ENCODE measurements at regions not wholly inside any gene's neighbourhood (a gene's known extent, or its start where the extent isn't known, plus 50 kb on each side); places are given as distances from the start of the nearest gene placed in this dataset.

DNA sequence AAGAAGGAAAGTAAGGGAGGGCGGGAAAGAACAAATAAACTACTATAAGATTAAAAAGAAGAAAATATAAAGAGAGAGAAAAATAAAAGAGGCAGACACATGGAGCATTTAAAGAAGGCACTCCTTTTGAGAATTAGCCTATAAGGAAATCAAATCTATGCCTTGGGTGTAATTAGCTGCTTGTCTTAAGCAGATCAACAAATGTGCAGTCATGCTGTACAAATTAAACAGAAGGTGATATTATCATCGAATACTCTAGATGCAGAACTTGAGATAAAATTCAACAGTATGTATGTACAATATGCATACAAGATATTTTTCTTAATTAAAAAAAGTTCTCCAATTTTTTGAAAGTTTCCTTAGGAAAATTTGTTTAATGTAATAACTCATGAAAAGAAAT lies 623.0 kb upstream of the CHORDC1 start:
- no peak for DNase-seq (ENCODE audit: low spot score)

DNA sequence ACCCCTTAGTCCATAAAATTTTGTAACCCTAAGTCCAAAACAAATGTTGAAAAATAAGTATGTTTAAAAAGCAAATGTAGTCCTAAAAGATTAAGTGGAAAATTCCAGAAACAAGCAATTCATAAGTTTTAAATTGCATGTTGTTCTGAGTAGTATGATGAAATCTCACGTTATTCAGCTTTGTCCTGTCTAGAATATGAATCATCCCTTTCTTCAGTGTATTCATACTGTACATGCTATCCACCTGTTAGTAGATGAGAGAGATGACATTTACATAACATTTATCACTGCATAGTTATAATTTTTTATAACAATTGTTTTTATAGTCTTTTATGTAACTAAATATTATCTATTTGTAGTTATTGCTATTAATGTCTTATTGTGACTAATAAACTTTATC lies 622.3 kb upstream of the CHORDC1 start:
- no peak for DNase-seq (ENCODE audit: low spot score)

DNA sequence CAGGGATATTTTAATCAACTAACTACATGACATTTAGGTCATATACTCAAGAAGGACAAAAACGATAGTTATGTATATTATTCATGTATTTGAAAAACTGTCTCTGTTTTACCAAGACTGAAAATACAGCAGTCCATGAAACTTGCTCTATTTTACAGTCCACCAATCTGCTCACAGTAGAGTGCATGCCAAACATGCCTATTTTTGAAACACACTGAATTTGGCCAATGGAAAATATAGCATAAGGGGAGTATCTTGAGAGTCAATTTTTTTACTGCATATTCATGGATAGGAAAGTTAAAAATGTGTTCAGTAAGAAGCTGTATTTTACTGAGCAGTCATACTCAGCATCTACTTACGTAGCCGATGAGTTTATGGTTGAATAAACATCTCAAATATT lies 621.2 kb upstream of the CHORDC1 start:
- DNase-seq (ENCODE audit: low spot score), result no peak

DNA sequence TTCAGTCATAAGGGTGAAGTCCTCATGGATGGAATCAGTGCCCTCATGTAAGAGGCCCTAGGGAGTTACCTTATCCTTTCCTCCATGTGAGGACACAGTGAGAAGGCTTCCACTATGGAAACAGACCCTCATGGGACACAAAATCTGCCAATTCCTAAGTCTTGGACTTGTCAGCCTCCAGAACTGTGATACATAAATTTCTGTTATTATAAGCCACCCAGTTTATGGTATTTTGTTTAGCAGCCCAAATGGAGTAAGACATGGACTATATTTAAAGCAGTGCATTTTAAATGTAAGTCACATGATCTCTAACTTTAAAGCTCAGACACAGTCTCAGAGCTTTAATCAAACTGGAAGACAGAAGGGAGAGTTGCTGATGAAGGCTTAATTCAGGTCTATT lies 619.8 kb upstream of the CHORDC1 start:
- no peak for DNase-seq (ENCODE audit: low spot score)

DNA sequence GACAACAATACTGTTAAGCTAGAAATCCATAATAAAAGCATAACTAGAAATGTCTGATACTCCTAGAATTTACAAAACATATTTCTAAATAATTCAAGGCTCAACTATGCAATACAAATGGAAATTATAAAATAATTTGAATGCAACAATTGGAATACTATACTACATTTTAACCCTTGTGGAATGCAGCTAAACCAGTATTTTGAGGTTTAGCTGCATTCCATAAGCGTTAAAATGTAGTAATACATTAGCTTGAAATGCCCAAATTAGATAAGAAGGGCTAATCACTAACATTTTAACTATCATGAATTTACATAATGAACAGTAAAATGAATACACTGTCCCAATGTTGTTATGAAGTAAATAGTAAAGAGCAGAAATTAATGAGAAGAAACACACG lies 617.2 kb upstream of the CHORDC1 start:
- no peak for DNase-seq (ENCODE audit: low spot score)

DNA sequence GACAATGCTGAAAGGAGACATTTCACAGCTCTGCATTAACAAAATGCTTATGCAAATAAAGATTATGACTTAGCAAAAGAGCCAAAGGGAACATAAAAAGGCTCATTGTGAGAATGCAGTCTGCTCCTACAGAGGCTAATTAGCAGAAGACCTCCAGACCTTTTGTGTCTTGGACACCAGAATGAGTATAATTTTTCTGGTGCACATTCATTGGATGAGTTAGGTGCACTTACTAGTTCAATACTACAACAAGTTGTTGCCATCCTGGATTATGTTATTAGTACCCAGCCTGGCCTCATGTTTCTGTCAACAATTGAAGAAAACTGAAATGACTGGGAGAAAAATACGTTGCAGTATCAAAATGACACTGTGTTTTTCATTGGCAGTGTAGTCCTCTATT lies 613.2 kb upstream of the CHORDC1 start:
- DNase-seq (ENCODE audit: low spot score), result no peak

DNA sequence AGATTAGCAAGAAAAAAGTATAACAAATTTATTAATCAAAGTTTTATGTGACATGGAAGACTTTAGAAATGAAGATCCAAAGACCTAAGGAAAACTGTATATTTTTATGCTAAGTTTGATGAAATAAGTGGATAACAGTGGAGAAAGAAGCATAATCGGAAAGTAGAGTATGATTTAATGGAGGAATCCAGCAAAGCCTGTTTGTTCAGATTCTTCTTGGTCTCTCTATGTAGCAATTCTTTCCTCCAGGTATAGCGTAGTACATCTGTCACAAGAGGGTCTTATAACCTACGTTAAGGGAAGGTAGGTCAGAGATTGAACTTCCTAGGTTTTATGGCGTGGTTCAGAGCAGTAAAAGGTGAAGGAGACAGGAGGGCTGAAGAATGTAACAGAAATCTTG lies 600.6 kb upstream of the CHORDC1 start:
- DNase-seq (ENCODE audit: low spot score), result no peak

DNA sequence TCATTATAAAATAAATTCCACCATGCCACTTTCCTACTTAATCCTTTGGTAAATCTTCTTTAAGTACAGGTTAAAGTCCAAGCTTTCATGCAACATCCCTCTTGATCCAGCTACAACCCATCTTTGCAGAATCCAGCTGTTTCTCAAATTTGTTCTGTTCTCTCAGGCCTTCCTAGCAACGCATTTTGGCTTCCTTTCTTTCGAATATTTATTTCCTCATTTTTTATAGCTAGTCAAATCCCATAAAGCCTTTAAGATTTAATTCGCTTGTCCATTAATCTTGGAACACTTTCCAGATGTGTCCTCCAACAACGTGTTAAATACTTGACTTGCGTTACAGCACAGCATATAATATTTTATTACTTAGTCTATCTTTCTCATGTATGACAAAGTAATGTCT lies 600.1 kb upstream of the CHORDC1 start:
- no peak for DNase-seq (ENCODE audit: low spot score)

DNA sequence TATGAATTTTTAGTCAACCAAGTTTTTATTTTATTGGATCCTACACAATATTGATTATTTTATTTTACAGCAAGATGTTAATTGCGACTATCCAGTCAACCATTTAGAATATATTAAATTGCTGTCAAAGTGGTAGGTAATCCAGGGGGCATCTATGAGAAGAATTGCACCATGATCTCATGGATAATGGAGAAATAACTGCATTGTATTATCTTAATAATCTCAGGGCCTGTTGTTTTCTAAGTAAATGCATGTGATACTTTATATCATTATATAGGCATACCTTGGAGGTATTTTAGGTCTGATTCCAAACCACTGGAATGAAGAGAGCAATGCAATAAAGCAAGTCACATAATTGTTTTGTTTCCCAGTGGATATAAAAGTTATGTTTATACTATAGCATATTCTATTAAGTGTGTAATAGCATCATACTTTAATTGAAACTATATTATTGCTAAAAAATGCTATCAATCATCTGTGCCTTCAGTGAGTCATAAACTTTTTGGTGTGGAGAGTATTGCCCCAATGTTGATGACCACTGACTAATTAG lies 595.4 kb upstream of the CHORDC1 start:
- no peak for DNase-seq (ENCODE audit: low spot score)

DNA sequence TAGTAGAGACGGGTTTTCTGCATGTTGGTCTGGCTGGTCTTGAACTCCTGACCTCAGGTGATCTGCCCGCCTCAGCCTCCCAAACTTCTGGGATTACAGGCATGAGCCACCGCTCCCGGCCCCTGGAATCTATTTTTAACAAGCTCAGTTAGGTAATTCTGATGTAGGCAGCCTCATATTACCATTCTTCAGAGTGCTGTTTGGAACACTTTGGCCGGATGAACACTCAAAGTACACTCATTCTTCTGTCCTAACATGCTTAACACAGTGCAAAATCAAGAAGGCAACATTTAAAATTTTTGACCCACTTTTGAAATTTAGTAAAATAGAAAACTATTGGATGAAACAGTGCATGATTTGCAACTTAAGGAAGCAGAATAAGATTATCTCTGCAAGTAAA lies 586.7 kb upstream of the CHORDC1 start:
- no peak for DNase-seq (ENCODE audit: low spot score)

DNA sequence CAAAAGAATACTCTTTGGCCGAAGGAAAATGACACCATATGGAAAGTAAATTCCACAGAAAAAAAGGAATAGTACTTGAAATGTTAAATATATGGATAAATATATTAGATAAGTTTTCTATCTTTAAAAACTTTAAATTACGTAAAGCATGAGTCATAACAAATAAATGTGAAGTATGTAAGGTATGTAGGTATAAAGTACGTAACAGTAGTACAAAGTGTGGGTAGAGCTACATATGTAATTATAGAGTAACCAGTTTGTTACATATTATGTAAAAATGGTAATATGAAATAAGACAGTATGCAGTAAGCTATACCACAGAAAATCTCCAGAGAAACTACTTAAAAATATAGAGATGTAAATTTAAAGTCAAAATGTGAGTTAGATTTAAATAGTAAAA lies 582.3 kb upstream of the CHORDC1 start:
- DNase-seq (ENCODE audit: low spot score), result no peak

DNA sequence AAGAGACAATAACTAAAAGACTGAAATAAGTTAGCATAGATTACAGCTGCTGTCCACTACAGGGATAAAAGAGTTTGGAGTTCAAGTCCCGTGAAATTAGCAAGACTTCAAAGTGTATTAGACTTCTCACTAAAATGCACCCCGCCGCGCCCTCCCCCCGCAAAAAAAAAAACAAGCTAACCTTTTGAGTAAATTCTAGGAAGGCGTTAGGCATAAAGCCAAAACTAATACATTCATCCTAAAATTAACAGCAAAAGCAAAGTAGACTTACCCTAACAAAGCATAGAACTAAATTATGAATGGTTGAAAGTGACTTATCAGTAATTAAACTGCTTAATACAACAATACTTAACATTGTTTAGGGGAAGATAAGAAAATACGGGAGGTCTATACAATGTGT lies 581.0 kb upstream of the CHORDC1 start:
- DNase-seq (ENCODE audit: low spot score), result no peak

DNA sequence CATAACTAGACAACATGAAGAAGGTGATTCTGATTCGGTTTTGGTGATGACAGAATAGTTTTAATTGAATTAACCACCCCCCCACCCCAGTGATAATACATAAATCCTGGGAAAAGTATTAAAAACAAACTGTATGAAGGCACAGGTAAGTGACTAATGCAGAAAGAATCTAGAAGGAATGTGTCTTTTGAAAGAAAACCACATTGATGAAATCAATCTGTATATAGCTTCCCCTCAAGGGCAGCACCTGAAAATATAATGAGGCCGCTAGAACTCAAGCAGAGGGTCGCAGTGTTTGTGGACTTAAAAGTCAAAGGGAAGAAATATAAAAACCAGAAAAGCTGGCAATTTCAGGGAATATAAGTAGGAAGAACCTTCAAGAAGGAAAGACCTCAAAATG lies 580.5 kb upstream of the CHORDC1 start:
- no peak for DNase-seq (ENCODE audit: low spot score)

DNA sequence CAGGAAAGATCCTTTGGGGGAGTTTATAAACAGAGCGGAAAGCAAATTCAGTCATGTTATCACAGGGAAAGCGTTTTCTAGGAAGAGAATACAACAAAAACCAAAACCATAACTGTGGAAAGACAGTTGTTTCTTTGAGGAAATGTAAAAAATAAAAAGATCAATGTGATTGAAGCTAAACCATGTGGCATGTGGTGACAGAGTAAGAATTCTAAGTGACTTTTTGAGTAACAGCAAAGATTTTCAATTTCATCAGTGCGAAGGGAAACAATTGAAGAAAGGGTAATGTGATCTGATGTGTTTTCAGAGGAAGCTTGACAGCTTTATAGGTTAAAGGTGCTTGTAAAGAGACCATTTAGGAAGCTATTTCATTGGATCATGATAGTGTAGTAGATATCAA lies 575.9 kb upstream of the CHORDC1 start:
- no peak for DNase-seq (ENCODE audit: low spot score)

DNA sequence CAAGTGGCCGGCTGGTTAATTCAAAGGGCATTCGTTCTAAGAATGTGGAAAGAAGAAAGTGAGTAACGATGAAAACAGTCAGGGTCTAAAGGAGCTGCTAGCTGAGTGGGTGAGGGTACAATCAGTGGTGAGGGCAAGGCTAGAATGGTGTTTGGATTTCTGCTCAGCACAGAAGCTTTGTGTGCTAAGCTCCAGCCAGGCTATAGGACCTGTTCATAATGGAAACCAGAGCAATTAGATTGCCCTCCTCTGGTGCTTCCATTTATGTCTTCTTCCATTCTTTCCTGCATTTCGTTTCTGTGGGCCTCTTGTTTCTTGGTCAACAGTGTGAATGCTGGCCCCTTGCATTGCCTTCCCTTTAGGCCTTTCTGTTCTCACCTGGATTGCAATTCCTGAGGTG lies 572.9 kb upstream of the CHORDC1 start:
- DNase-seq (ENCODE audit: low spot score), result no peak

DNA sequence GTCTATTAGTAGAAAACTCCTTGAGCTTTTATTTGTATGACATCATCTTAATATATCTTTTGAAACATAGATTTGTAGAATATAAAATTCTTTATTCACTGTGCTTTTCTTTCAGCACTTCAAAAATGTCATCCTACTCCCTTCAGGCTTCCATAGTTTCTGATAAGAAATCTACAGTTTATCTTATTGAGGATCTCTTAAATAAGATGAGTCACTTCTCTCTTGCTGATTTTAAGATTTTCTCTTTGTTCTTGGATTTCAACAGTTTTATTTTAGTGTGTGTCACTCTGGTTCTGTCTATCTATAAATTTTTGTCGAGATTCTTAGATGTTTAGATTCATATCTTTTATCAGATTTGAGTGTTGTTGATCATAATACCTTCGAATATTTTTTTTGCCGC lies 566.1 kb upstream of the CHORDC1 start:
- DNase-seq (ENCODE audit: low spot score), result no peak

DNA sequence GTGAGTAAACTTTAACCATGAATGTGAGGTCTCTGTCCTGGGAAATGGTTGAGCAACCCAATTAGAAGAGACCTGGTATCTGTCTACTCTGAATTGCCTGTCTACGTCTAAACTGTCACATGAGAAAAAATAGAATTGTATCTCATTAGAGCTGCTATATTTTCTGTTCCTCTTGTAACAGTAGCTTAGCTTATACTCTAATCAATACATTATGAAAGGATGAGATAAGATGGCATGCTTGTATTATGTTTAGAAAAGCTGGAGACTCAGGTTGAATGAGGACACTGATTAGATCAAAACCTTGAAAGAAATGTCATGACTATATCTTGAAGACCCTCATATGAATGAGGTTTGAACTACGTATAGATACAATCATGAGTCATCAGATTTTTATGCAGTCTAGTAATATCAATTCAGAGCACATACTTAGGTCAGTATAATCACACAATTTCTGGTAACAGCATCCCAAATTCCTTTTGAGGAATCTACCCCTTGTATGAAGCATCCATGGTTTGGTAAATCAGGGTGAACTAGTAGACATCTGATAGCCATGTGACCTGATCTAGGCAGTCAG lies 561.5 kb upstream of the CHORDC1 start:
- no peak for DNase-seq (ENCODE audit: low spot score)

DNA sequence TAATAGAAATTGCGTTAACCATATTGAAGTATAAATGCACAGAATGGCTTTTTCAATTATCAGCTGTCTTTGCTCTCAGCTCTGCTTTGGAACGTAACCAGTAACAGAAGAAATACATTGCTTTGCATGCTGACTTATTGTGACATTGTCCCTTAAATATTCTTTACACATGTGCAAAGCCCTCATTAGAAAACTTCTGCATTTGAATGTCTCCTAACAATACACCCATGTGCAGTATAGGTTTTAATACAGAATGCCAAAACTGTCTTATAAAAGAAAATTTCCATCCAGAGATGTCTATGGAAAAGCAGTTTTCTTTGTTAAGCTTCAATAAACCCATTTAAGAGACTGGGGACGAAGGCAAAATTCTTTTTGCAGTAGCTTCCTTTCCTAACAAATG lies 560.3 kb upstream of the CHORDC1 start:
- no peak for DNase-seq (ENCODE audit: low spot score)

DNA sequence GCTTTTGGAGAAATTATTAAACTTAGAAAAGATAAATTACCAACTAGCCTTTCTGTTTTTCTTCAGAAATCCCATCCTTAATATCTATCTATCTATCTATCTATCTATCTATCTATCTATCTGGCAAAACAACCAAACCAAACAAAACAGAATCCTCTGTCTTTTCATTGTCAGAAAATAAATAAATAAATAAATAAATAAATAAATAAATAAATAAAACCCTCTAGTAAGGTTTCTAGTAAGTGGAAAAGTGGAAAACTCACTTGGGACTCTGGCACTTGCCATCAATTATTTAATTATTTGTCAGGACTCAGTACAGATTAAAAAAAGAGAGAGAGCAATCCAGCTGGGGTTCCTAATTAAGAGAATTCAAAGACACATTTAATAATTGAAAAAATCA lies 556.2 kb upstream of the CHORDC1 start:
- no peak for DNase-seq (ENCODE audit: low spot score)

DNA sequence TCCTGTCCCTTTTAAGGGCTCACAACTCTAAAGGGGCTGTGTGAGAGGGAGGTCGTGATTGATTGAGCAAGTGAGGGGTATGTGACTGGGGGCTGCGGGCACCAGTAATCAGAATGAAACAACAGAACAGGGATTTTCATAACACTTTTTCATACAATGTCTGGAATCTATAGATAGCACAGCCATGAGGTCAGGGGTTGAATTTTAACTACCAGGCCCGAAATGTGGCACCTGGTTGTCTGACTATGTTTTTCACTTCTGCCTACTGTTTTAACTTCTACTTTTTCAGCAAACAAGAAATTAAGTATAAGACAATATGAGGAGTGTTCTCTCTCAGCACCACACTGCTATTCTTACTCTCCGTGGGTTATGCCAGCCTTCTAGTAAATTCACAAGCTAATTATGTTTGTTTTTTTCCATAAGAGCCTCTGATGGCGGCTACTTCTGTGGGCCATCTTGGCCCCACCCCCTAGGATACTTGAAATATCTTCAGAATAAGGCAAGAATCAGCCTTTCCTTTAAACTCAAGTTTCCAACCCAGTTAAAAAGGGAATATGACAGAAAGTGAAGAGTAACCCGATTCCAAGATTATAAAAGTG lies 552.8 kb upstream of the CHORDC1 start:
- DNase-seq (ENCODE audit: low spot score), result no peak

DNA sequence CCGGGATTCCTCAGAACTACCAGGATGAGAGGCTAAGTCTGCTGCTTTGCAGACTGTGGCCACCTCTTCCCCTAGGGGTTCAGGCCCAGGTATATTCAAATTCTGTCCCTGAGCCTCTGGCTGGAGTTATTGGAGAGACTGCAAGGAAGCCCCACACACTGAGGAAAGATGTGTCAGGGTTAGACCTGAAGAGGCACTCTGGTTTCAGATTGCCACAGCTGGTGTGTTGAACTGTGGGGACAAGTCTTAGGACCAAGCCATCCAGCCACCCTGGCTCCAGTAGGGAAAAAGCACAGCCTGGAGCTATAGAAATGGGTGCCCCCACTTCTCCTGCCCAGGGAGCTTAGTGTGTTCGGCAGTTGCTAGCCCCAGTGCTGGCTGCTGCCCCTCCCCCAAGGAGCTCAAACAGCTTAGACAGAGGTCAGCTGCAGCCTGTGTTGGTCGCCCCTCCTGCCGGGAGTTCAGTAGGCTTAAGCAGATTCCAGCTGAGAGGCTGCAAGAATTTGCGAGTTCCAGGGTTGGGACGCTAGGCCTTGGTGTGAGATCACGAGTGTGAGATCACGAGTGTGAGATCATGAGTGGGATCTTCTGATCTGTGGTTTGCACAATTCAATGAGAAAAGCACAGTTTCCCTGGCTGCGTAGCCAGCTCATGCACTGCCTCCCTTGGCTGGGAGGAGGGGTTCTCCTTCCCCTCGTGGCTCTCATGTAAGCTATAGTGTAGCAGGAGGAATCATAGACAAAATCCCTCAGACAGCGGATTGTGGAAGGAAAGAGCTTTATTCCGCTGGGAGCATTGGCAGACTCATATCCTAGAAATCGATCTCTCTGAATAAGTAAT lies 552.1 kb upstream of the CHORDC1 start:
- no peak for DNase-seq (ENCODE audit: low spot score)

DNA sequence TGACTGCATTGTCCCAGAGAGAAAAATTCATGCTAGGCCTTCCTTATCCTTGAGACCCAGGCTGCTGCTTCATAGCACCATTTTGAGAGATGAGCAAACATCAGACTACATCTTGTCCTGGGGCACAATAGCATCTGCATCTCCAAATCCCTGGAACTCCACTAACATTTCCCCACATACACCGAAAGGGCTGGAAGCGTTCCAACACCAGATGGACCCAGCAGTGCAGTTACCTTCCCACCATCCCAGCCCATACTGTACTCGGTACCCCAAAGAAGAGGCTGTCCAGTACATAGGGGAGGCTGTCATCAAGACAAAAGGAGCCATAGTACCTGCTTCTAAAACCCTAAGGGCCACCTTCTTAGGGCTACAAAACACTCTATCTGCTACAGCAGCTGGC lies 547.2 kb upstream of the CHORDC1 start:
- no peak for DNase-seq (ENCODE audit: low spot score)

DNA sequence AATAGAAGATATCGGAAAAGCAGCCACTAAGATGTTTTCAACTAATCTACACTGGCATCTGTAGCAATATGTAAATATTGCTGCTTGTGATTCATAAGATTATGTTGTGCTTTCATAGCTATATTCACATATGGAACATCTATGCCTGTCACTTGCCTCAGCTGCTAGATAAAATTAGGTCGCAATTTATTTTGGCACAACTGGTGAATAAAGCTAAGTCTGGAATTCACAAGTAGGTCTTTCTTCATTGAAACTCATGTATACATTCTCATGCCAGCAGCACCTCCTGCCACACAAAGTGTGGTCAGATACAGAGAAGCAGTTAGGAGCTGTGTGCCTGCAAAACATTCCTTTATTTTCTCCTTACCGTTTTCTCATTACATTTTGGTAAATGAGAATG lies 543.3 kb upstream of the CHORDC1 start:
- no peak for DNase-seq (ENCODE audit: low spot score)
